HUES64 (cell line): ENCODE measurements at regions not wholly inside any gene's neighbourhood (a gene's known extent, or its start where the extent isn't known, plus 50 kb on each side); places are given as distances from the start of the nearest gene placed in this dataset.

Experiments
- H3K27ac ChIP-seq: 2 replicates; pipeline ENCODE4 v1.7.0; 2013; ENCODE audit warnings: low read depth, low read length, inconsistent platforms
- H3K27me3 ChIP-seq: 2 replicates; pipeline ENCODE4 v1.6.1; 2013; ENCODE audit warnings: mild to moderate bottlenecking, low read length; ENCODE audit not compliant: insufficient read depth
- H3K36me3 ChIP-seq: 2 replicates; pipeline ENCODE4 v1.6.1; 2013; ENCODE audit warnings: mild to moderate bottlenecking, low read length; ENCODE audit not compliant: insufficient read depth
- H3K4me1 ChIP-seq: 2 replicates; pipeline ENCODE4 v1.6.1; 2013; ENCODE audit warnings: mild to moderate bottlenecking, low read length, moderate library complexity; ENCODE audit not compliant: insufficient read depth
- H3K4me3 ChIP-seq: 2 replicates; pipeline ENCODE4 v1.5.1; 2013; ENCODE audit warnings: mild to moderate bottlenecking, low read length, moderate library complexity
- H3K9ac ChIP-seq: 2 replicates; pipeline ENCODE4 v1.6.1; 2013; ENCODE audit warnings: mild to moderate bottlenecking, low read depth, low read length
- H3K9me3 ChIP-seq: 2 replicates; pipeline ENCODE4 v1.6.1; 2013; ENCODE audit warnings: low read depth, low read length; ENCODE audit not compliant: insufficient read depth
- WGBS: fragments of 150-250, 120-280 bp; methylation state at CpG from one replicate; pipeline ENCODE4 v1.1.7; 2013; ENCODE audit warnings: missing lambda C conversion rate; 5-methylcytosine and 5-hydroxymethylcytosine counted together

- 95% methylated on average over 23 of the region's 23 CpGs for WGBS
- H3K27me3 ChIP-seq, result no peaks in the 10 kb centered on the region
These were observed 805.5 kb downstream of the BRD1 start for GRCh38 chr22:49021926-49022815.

GRCh38 chr22:49021131-49021925 is 806.3 kb downstream of the BRD1 start:
- no peaks in the 10 kb centered on the region for H3K27me3 ChIP-seq
- no peaks in the 10 kb centered on the region for H3K4me1 ChIP-seq
- H3K36me3 ChIP-seq, result no peaks in the 10 kb centered on the region
- H3K9ac ChIP-seq, result no peak overlapping the region
- H3K4me3 ChIP-seq, result no peak overlapping the region
- WGBS, result 93% methylated on average over 27 of the region's 27 CpGs
- H3K9me3 ChIP-seq, result no peaks in the 10 kb centered on the region
- no peak overlapping the region for H3K27ac ChIP-seq

More at GRCh38 chr22:49021926-49022815, 805.5 kb downstream of the BRD1 start:
- no peaks in the 10 kb centered on the region for H3K9me3 ChIP-seq
- no peak overlapping the region for H3K4me3 ChIP-seq
- no peak overlapping the region for H3K27ac ChIP-seq
- H3K9ac ChIP-seq, result no peak overlapping the region
- no peaks in the 10 kb centered on the region for H3K36me3 ChIP-seq
- no peaks in the 10 kb centered on the region for H3K4me1 ChIP-seq

GRCh38 chr22:49019737-49020713 is 807.6 kb downstream of the BRD1 start:
- H3K9ac ChIP-seq, result no peak overlapping the region
- WGBS, result 91% methylated on average over 15 of the region's 15 CpGs

GRCh38 chr22:49018601-49019000 is 809.1 kb downstream of the BRD1 start:
- Histone ChIP-seq H3K9me3 (no peaks in the 10 kb centered on the region), H3K4me1 (no peaks in the 10 kb centered on the region)

More at GRCh38 chr22:49019737-49020713, 807.6 kb downstream of the BRD1 start:
- Histone ChIP-seq H3K27ac (no peak overlapping the region), H3K27me3 (no peaks in the 10 kb centered on the region), H3K4me1 (no peaks in the 10 kb centered on the region), H3K4me3 (no peak overlapping the region), H3K9me3 (no peaks in the 10 kb centered on the region), H3K36me3 (no peaks in the 10 kb centered on the region)

GRCh38 chr22:49017482-49018329 is 810.0 kb downstream of the BRD1 start:
- 89% methylated on average over 21 of the region's 21 CpGs for WGBS
- Histone ChIP-seq H3K9me3 (no peaks in the 10 kb centered on the region), H3K27ac (no peak overlapping the region), H3K27me3 (no peaks in the 10 kb centered on the region), H3K4me3 (no peak overlapping the region), H3K36me3 (no peaks in the 10 kb centered on the region), H3K9ac (no peak overlapping the region), H3K4me1 (no peaks in the 10 kb centered on the region)

More at GRCh38 chr22:49018601-49019000, 809.1 kb downstream of the BRD1 start:
- H3K9ac ChIP-seq, result no peak overlapping the region
- no peaks in the 10 kb centered on the region for H3K27me3 ChIP-seq
- H3K27ac ChIP-seq, result no peak overlapping the region
- no peaks in the 10 kb centered on the region for H3K36me3 ChIP-seq
- no peak overlapping the region for H3K4me3 ChIP-seq
- WGBS, result 92% methylated on average over 12 of the region's 12 CpGs

GRCh38 chr22:49016909-49017481 is 810.7 kb downstream of the BRD1 start:
- 85% methylated on average over 16 of the region's 16 CpGs for WGBS
- Histone ChIP-seq H3K9me3 (no peaks in the 10 kb centered on the region), H3K27ac (no peak overlapping the region), H3K36me3 (no peaks in the 10 kb centered on the region), H3K4me3 (no peak overlapping the region), H3K27me3 (no peaks in the 10 kb centered on the region), H3K9ac (no peak overlapping the region), H3K4me1 (no peaks in the 10 kb centered on the region)

GRCh38 chr22:49015993-49016908 is 811.4 kb downstream of the BRD1 start:
- Histone ChIP-seq H3K9me3 (no peaks in the 10 kb centered on the region), H3K9ac (no peak overlapping the region), H3K27me3 (no peaks in the 10 kb centered on the region), H3K36me3 (no peaks in the 10 kb centered on the region), H3K4me3 (no peak overlapping the region), H3K4me1 (no peaks in the 10 kb centered on the region), H3K27ac (no peak overlapping the region)
- 92% methylated on average over 26 of the region's 26 CpGs for WGBS

- Histone ChIP-seq H3K27ac (no peak overlapping the region), H3K36me3 (no peaks in the 10 kb centered on the region), H3K27me3 (no peaks in the 10 kb centered on the region), H3K9me3 (no peaks in the 10 kb centered on the region), H3K4me3 (no peak overlapping the region), H3K9ac (no peak overlapping the region), H3K4me1 (no peaks in the 10 kb centered on the region)
- 93% methylated on average over 13 of the region's 13 CpGs for WGBS
These were observed 812.2 kb downstream of the BRD1 start for GRCh38 chr22:49015459-49015858.
